ENCODE measurements at regions not wholly inside any gene's neighbourhood (a gene's known extent, or its start where the extent isn't known, plus 50 kb on each side); places are given as distances from the start of the nearest gene placed in this dataset.

- H3K36me3 ChIP-seq (ENCODE audit: insufficient read depth, low read length), result no peaks in the 10 kb centered on the region
- no peaks in the 10 kb centered on the region for H3K4me1 Mint-ChIP-seq (ENCODE audit: low read depth)
- H3K27ac ChIP-seq (ENCODE audit: low read depth in 1 of 2, low read length in 2 of 2), result no peak overlapping the region
- no peaks in the 10 kb centered on the region for H3K27me3 Mint-ChIP-seq
- POLR2A ChIA-PET, result no interaction called here
- ATAC-seq (ENCODE audit: poor library complexity) (no peak), DNase-seq (no peak)
- no peaks in the 10 kb centered on the region for H3K27me3 ChIP-seq (ENCODE audit: control insufficient read depth in 1 of 2, insufficient read depth in 2 of 2, low read length in 2 of 2)
- H3K36me3 Mint-ChIP-seq (ENCODE audit: low read depth), result no peaks in the 10 kb centered on the region
- no peak for TF ChIP-seq CTCF (IDR thresholded peaks at IDR 0.05)
- H3K9me3 ChIP-seq (ENCODE audit: control insufficient read depth in 1 of 2, insufficient read depth in 1 of 2, low read length in 2 of 2), result no peaks in the 10 kb centered on the region
- H3K4me1 ChIP-seq (ENCODE audit: insufficient read depth, low read length), result no peaks in the 10 kb centered on the region
- H3K27ac Mint-ChIP-seq, result no peak overlapping the region
- H3K4me3 ChIP-seq (ENCODE audit: low read length), result no peak overlapping the region
- H3K4me3 Mint-ChIP-seq, result no peak overlapping the region
- CTCF ChIA-PET, result no interaction called here
- intact Hi-C loops (cut with DNase I, micrococcal nuclease), result no loop called here
- no peaks in the 10 kb centered on the region for H3K9me3 Mint-ChIP-seq
Observed at GRCh38 chr4:83923341-83923740, 387.4 kb downstream of the GPAT3 start.

GRCh38 chr4:83922402-83922801 is 386.5 kb downstream of the GPAT3 start:
- CTCF ChIA-PET, result no interaction called here
- no peak overlapping the region for H3K4me3 ChIP-seq (ENCODE audit: low read length)
- H3K27me3 ChIP-seq (ENCODE audit: control insufficient read depth in 1 of 2, insufficient read depth in 2 of 2, low read length in 2 of 2), result no peaks in the 10 kb centered on the region
- ATAC-seq (ENCODE audit: poor library complexity) (no peak), DNase-seq (no peak)
- no peak overlapping the region for H3K27ac Mint-ChIP-seq
- no peaks in the 10 kb centered on the region for H3K9me3 ChIP-seq (ENCODE audit: control insufficient read depth in 1 of 2, insufficient read depth in 1 of 2, low read length in 2 of 2)
- H3K36me3 ChIP-seq (ENCODE audit: insufficient read depth, low read length), result no peaks in the 10 kb centered on the region
- H3K36me3 Mint-ChIP-seq (ENCODE audit: low read depth), result no peaks in the 10 kb centered on the region
- H3K9me3 Mint-ChIP-seq, result no peaks in the 10 kb centered on the region
- H3K4me1 Mint-ChIP-seq (ENCODE audit: low read depth), result no peaks in the 10 kb centered on the region
- intact Hi-C loops (cut with DNase I, micrococcal nuclease), result no loop called here
- TF ChIP-seq CTCF (IDR thresholded peaks at IDR 0.05), result no peak
- POLR2A ChIA-PET, result no interaction called here
- H3K27ac ChIP-seq (ENCODE audit: low read depth in 1 of 2, low read length in 2 of 2), result no peak overlapping the region
- no peak overlapping the region for H3K4me3 Mint-ChIP-seq
- H3K27me3 Mint-ChIP-seq, result no peaks in the 10 kb centered on the region
- H3K4me1 ChIP-seq (ENCODE audit: insufficient read depth, low read length), result no peaks in the 10 kb centered on the region

GRCh38 chr4:83921124-83921523 is 385.2 kb downstream of the GPAT3 start:
- no peak for DNase-seq
- Histone ChIP-seq H3K4me1 (ENCODE audit: insufficient read depth, low read length) (no peaks in the 10 kb centered on the region), H3K36me3 (ENCODE audit: insufficient read depth, low read length) (no peaks in the 10 kb centered on the region), H3K9me3 (ENCODE audit: control insufficient read depth in 1 of 2, insufficient read depth in 1 of 2, low read length in 2 of 2) (no peaks in the 10 kb centered on the region), H3K27me3 (ENCODE audit: control insufficient read depth in 1 of 2, insufficient read depth in 2 of 2, low read length in 2 of 2) (no peaks in the 10 kb centered on the region), H3K4me3 (ENCODE audit: low read length) (no peak overlapping the region), H3K27ac (ENCODE audit: low read depth in 1 of 2, low read length in 2 of 2) (no peak overlapping the region)
- no peak for ATAC-seq (ENCODE audit: poor library complexity)
- H3K4me3 Mint-ChIP-seq, result no peak overlapping the region
- ChIA-PET CTCF (no interaction called here), POLR2A (no interaction called here)
- H3K36me3 Mint-ChIP-seq (ENCODE audit: low read depth), result no peaks in the 10 kb centered on the region
- no peaks in the 10 kb centered on the region for H3K4me1 Mint-ChIP-seq (ENCODE audit: low read depth)
- no peaks in the 10 kb centered on the region for H3K9me3 Mint-ChIP-seq
- no peak overlapping the region for H3K27ac Mint-ChIP-seq
- intact Hi-C loops (cut with DNase I, micrococcal nuclease), result no loop called here
- no peak for TF ChIP-seq CTCF (IDR thresholded peaks at IDR 0.05)
- no peaks in the 10 kb centered on the region for H3K27me3 Mint-ChIP-seq
